HepG2 (cell line): ENCODE measurements at regions not wholly inside any gene's neighbourhood (a gene's known extent, or its start where the extent isn't known, plus 50 kb on each side); places are given as distances from the start of the nearest gene placed in this dataset.

Experiments
- ATAC-seq: fragments of 200-7000 bp; cut with Tn5 transposase; 3 replicates; pipeline ENCODE4 v1.9.1; 2020; ENCODE audit warnings: mild to moderate bottlenecking, moderate library complexity
- BruUV-seq: library from RNA; stranded (reverse); fragments of 400-500 nt; replicated peaks from 2 replicates; lab custom pipeline; 2021; lab: Mats Ljungman, UMichigan
- CTCF ChIA-PET: fragments of 300-600 bp; formaldehyde crosslinking; extraction: SDS; loops from one replicate; lab custom pipeline; 2021; ENCODE audit warnings: low total read pairs, inconsistent platforms, low intra/inter-chr PET ratio; lab: Yijun Ruan, JAX
- POLR2A ChIA-PET: fragments of 350-600 bp; sonication (Branson Sonifier 250); formaldehyde crosslinking; loops from one replicate; lab custom pipeline; 2020; ENCODE audit warnings: antibody characterized with exemption, inconsistent platforms; lab: Yijun Ruan, JAX
- DNase-seq: peaks from one replicate; pipeline ENCODE4 v3.0.0-alpha.2; 2015; ENCODE audit warnings: low spot score
- FAIRE-seq: peaks from 3 replicates; lab custom pipeline; 2011; peaks lifted over from hg19 to GRCh38; lab: Jason Lieb, UNC
- H2AFZ ChIP-seq: one replicate; pipeline ENCODE4 v1.6.1; 2011; ENCODE audit warnings: low read length, inconsistent platforms
- H3K27ac ChIP-seq: fragments of 300-600 bp; 3 replicates; pipeline ENCODE4 v1.8.0; 2011; ENCODE audit warnings: mixed run types, mild to moderate bottlenecking, mixed read lengths, low read length, inconsistent platforms; ENCODE audit not compliant: insufficient read depth; ENCODE audit errors: extremely low read length
- H3K27me3 ChIP-seq, 2 experiments: fragments of 200-600 bp in 1 of 2; 2 replicates in 1 of 2; 3 replicates in 1 of 2; pipeline versions ENCODE4 v1.6.0 to v1.8.0; 2011; ENCODE audit warnings: low read length in 2 of 2, mild to moderate bottlenecking in 2 of 2, moderate library complexity in 2 of 2, inconsistent platforms in 1 of 2; ENCODE audit not compliant: insufficient read depth in 2 of 2, control insufficient read depth in 1 of 2
- H3K36me3 ChIP-seq, 2 experiments: fragments of 200-600 bp in 1 of 2; replicated peaks in 1 of 2; 2 replicates in 1 of 2; 3 replicates in 1 of 2; pipeline versions ENCODE4 v1.5.1 to v1.8.0; 2011; ENCODE audit warnings: low read length in 2 of 2, inconsistent platforms in 1 of 2; ENCODE audit not compliant: insufficient read depth in 2 of 2, control insufficient read depth in 1 of 2
- H3K4me1 ChIP-seq: 2 replicates; pipeline ENCODE4 v1.5.1; 2012; ENCODE audit warnings: low read length, inconsistent platforms; ENCODE audit not compliant: insufficient read depth
- H3K4me2 ChIP-seq: 2 replicates; pipeline ENCODE4 v1.6.0; 2011; ENCODE audit warnings: low read depth, low read length, inconsistent platforms
- H3K4me3 ChIP-seq, 3 experiments: fragments of 200-600 bp in 1 of 3; sonication (generic), shearing (Covaris generic) in 1 of 3; replicated peaks in 1 of 3; 2 replicates each; pipeline ENCODE4 v1.5.1; 2011 to 2016; ENCODE audit warnings: low read length in 3 of 3, inconsistent platforms in 2 of 3, low read depth in 2 of 3, mild to moderate bottlenecking in 2 of 3, control low read depth in 1 of 3, mixed read lengths in 1 of 3; ENCODE audit not compliant: insufficient read depth in 1 of 3
- H3K79me2 ChIP-seq: one replicate; pipeline ENCODE4 v1.6.1; 2011; ENCODE audit warnings: low read length, inconsistent platforms; ENCODE audit not compliant: insufficient read depth
- H3K9ac ChIP-seq: 2 replicates; pipeline ENCODE4 v1.6.0; 2011; ENCODE audit warnings: mild to moderate bottlenecking, low read depth, low read length, inconsistent platforms; ENCODE audit not compliant: insufficient read depth
- H3K9me3 ChIP-seq: 2 replicates; pipeline ENCODE4 v1.5.1; 2012; ENCODE audit warnings: mild to moderate bottlenecking, low read length
- H4K20me1 ChIP-seq: 2 replicates; pipeline ENCODE4 v1.6.0; 2011; ENCODE audit warnings: inconsistent platforms, mild to moderate bottlenecking, low read length, moderate library complexity; ENCODE audit not compliant: insufficient read depth
- ETS1 ChIP-seq: sonication (generic); formaldehyde crosslinking; IDR thresholded peaks from 2 replicates; pipeline ENCODE4 v1.4.0; 2020; ENCODE audit warnings: missing genetic modification reagents
- HOXA7 ChIP-seq: sonication (generic); formaldehyde crosslinking; IDR thresholded peaks from 2 replicates; pipeline ENCODE4 v1.8.1; 2022; ENCODE audit warnings: mild to moderate bottlenecking, missing genetic modification reagents, moderate library complexity
- NAIF1 ChIP-seq: sonication (generic); formaldehyde crosslinking; IDR thresholded peaks from 2 replicates; pipeline ENCODE4 v1.5.0; 2020; ENCODE audit warnings: mild to moderate bottlenecking, missing genetic modification reagents, borderline replicate concordance
- SRY ChIP-seq: sonication (generic); formaldehyde crosslinking; IDR thresholded peaks from 2 replicates; pipeline ENCODE4 v1.8.0; 2022; ENCODE audit warnings: mild to moderate bottlenecking, missing genetic modification reagents
- ZFP90 ChIP-seq: sonication (generic); formaldehyde crosslinking; IDR thresholded peaks from 2 replicates; pipeline ENCODE4 v1.8.0; 2022; ENCODE audit warnings: missing genetic modification reagents, mild to moderate bottlenecking, inconsistent platforms, borderline replicate concordance
- WGBS: methylation state at CpG from one replicate; pipeline ENCODE4 v1.1.6; 2017; ENCODE audit warnings: low lambda C conversion rate; 5-methylcytosine and 5-hydroxymethylcytosine counted together
- in situ Hi-C: cut with HindIII; loops from 2 replicates; pipeline ENCODE4 v1.10.0; 2017; ENCODE audit warnings: low pct_unique_long_range_greater_than_20kb; ENCODE audit not compliant: extremely low pct_ligation_motif_present
- intact Hi-C: fragments of 100-400 bp; cut with micrococcal nuclease; formaldehyde crosslinking; loops from one replicate; pipeline ENCODE4 v1.10.0; 2022; ENCODE audit not compliant: unreplicated experiment
- TF ChIP-seq, protein P1 (sequence below): sonication (generic); formaldehyde crosslinking; IDR thresholded peaks from 2 replicates; pipeline ENCODE4 v1.4.0; 2020; ENCODE audit warnings: mild to moderate bottlenecking, low read depth, missing genetic modification reagents
- TF ChIP-seq, protein P2 (sequence below): IDR thresholded peaks from 2 replicates; pipeline ENCODE4 v1.6.1; 2016; ENCODE audit warnings: mild to moderate bottlenecking, missing biosample characterization, missing genetic modification reagents
- TF ChIP-seq, protein P3 (sequence below), 2 experiments: sonication (generic) in 1 of 2; formaldehyde crosslinking in 1 of 2; IDR thresholded peaks; 2 replicates each; pipeline versions ENCODE4 v1.6.1 to v1.9.0; 2014 to 2022; ENCODE audit warnings: antibody characterized with exemption in 1 of 2, borderline replicate concordance in 1 of 2, inconsistent platforms in 1 of 2, low read depth in 1 of 2, missing genetic modification reagents in 1 of 2
- TF ChIP-seq, protein P4 (sequence below): sonication (generic); formaldehyde crosslinking; IDR thresholded peaks from 2 replicates; pipeline ENCODE4 v1.8.0; 2022; ENCODE audit warnings: mild to moderate bottlenecking, missing genetic modification reagents, borderline replicate concordance

GRCh38 chr18:41714872-41715271 lies 240.2 kb upstream of the PIK3C3 start (continued):
- TF ChIP-seq ETS1 (CRISPR knock-in tag) (no peak), ZFP90 (CRISPR knock-in tag) (no peak)
- TF ChIP-seq, protein P1, sequence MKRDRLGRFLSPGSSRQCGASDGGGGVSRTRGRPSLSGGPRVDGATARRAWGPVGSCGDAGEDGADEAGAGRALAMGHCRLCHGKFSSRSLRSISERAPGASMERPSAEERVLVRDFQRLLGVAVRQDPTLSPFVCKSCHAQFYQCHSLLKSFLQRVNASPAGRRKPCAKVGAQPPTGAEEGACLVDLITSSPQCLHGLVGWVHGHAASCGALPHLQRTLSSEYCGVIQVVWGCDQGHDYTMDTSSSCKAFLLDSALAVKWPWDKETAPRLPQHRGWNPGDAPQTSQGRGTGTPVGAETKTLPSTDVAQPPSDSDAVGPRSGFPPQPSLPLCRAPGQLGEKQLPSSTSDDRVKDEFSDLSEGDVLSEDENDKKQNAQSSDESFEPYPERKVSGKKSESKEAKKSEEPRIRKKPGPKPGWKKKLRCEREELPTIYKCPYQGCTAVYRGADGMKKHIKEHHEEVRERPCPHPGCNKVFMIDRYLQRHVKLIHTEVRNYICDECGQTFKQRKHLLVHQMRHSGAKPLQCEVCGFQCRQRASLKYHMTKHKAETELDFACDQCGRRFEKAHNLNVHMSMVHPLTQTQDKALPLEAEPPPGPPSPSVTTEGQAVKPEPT (CRISPR knock-in tag), result no peak

DNA sequence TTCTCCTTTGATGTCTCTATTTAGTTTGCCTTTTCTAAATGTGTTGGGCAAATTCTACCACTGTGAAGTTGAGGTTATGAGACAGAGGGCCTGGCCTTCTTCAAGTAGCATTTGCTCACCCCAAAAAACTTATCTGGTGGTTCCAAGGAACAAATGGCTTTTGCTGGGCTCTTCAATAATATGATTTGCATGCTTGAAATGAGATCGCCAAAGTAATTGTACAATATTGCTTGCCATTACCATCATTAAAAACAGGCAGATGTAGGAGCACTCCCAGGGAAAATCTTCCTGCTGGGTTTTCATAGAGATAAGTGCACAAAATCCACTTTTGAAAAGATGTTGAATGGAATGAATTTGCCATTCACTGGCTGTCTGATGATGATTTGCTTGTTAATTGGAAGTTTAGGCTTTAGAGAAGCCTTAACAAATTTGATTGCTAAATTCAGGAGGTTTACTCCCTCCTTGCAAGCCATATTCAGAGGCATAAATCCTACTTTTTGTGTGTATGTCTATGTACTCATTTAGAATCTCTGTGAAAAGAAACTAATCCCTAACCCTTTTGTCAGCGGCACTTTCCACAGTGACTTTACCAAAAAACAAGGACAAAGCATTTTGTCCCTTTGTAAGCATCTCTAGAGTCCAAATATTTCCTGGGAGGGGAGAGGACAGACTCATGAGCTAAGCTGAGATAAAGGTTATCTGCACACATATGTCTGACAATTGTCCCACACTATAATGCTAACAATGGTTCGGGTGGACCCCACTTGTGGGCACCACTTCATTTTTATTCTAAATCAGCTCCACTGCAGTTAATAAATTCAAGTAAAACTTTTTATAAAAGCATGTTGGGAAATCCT lies 240.8 kb upstream of the PIK3C3 start:
- Histone ChIP-seq H3K4me3 (no peak overlapping the region), H3K27ac (no peak overlapping the region), H2AFZ (no peak overlapping the region), H3K4me1 (no peaks in the 10 kb centered on the region), H3K36me3 (no peaks in the 10 kb centered on the region), H3K4me2 (no peak overlapping the region), H3K9me3 (no peaks in the 10 kb centered on the region), H3K79me2 (no peaks in the 10 kb centered on the region), H3K27me3 (no peaks in the 10 kb centered on the region), H4K20me1 (no peaks in the 10 kb centered on the region), H3K9ac (no peak overlapping the region)
- intact Hi-C loops, result no loop called here
- ATAC-seq, result no peak
- 36% methylated on average over 3 of the region's 3 CpGs for WGBS
- in situ Hi-C loops, result no loop called here
- POLR2A ChIA-PET, result no interaction called here
- no peak for FAIRE-seq
- BruUV-seq, result no TSS peak
- DNase-seq, result no peak
- CTCF ChIA-PET, result no interaction called here
- TF ChIP-seq, protein P2, sequence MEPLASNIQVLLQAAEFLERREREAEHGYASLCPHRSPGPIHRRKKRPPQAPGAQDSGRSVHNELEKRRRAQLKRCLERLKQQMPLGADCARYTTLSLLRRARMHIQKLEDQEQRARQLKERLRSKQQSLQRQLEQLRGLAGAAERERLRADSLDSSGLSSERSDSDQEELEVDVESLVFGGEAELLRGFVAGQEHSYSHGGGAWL (CRISPR knock-in tag), result no peak
- TF ChIP-seq HOXA7 (CRISPR knock-in tag) (no peak), SRY (CRISPR knock-in tag) (no peak), NAIF1 (CRISPR knock-in tag) (no peak)
- TF ChIP-seq, protein P3, sequence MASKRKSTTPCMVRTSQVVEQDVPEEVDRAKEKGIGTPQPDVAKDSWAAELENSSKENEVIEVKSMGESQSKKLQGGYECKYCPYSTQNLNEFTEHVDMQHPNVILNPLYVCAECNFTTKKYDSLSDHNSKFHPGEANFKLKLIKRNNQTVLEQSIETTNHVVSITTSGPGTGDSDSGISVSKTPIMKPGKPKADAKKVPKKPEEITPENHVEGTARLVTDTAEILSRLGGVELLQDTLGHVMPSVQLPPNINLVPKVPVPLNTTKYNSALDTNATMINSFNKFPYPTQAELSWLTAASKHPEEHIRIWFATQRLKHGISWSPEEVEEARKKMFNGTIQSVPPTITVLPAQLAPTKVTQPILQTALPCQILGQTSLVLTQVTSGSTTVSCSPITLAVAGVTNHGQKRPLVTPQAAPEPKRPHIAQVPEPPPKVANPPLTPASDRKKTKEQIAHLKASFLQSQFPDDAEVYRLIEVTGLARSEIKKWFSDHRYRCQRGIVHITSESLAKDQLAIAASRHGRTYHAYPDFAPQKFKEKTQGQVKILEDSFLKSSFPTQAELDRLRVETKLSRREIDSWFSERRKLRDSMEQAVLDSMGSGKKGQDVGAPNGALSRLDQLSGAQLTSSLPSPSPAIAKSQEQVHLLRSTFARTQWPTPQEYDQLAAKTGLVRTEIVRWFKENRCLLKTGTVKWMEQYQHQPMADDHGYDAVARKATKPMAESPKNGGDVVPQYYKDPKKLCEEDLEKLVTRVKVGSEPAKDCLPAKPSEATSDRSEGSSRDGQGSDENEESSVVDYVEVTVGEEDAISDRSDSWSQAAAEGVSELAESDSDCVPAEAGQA (IDR thresholded peaks at IDR 0.05; ENCODE audit: low read depth), result no peak
- TF ChIP-seq, protein P3 (CRISPR knock-in tag; IDR thresholded peaks at IDR 0.05; ENCODE audit: borderline replicate concordance), result no peak
- TF ChIP-seq, protein P4, sequence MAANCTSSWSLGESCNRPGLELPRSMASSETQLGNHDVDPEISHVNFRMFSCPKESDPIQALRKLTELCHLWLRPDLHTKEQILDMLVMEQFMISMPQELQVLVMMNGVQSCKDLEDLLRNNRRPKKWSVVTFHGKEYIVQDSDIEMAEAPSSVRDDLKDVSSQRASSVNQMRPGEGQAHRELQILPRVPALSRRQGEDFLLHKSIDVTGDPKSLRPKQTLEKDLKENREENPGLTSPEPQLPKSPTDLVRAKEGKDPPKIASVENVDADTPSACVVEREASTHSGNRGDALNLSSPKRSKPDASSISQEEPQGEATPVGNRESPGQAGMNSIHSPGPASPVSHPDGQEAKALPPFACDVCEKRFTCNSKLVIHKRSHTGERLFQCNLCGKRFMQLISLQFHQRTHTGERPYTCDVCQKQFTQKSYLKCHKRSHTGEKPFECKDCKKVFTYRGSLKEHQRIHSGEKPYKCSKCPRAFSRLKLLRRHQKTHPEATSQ (CRISPR knock-in tag), result no peak
